ENCODE measurements at regions not wholly inside any gene's neighbourhood (a gene's known extent, or its start where the extent isn't known, plus 50 kb on each side); places are given as distances from the start of the nearest gene placed in this dataset.

DNA sequence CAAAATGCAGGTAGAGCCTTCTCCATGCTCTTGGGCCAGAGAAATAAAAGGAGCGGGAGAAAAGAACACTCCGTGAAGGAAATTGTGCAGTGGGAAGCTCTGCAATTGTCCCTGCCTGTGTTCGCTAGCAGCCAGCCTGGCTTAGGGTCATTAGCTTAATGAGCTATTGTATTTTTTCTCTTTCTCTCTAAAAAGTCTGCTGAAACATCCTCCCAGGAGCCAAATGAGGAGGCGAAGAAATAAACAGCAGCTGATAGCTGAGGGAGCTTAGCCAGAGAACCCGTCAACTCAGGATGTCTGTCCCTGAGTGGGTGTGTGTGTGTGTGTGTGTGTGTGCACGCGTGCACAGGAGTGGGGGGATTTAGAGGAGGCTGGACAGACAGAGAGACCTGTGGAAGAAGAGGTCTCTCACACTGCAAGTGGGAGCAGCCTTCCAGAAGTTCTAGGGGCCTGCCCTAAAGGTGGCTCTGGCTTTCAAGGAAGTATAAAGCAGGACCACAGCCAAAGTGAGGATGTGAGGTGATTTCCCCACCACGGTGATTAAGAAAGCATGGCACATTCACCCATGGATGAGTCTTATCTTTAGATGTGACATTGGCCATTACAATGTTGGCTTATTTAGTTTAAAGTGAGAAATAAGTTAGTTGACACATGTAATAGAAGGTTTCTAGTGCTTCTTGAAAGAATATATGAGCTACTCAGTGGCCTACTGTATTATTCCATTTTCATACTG, 690.4 kb downstream of the RNF144A start:
- Histone ChIP-seq H3K27ac (ENCODE audit: extremely low read depth, low read depth, low read length) (no peak overlapping the region), H3K27me3 (ENCODE audit: control insufficient read depth in 2 of 2, insufficient read depth in 2 of 2, low read length in 2 of 2) (no peaks in the 10 kb centered on the region), H4K20me1 (replicated peaks; ENCODE audit: control insufficient read depth, insufficient read depth, low read length) (no peaks in the 10 kb centered on the region), H3K79me2 (ENCODE audit: control insufficient read depth, insufficient read depth, low read length) (no peaks in the 10 kb centered on the region), H3K9me3 (replicated peaks; ENCODE audit: control insufficient read depth, insufficient read depth, low read depth, low read length) (no peaks in the 10 kb centered on the region), H3K4me1 (replicated peaks in 1 of 2; ENCODE audit: control insufficient read depth in 2 of 2, insufficient read depth in 2 of 2, low read length in 2 of 2) (no peaks in the 10 kb centered on the region), H3K4me2 (ENCODE audit: insufficient read depth, low read length) (no peak overlapping the region), H2AFZ (ENCODE audit: low read depth, low read length) (no peak overlapping the region), H3K4me3 (no peak overlapping the region), H3K9ac (ENCODE audit: insufficient read depth in 1 of 2, low read depth in 2 of 2, low read length in 2 of 2) (no peak overlapping the region), H3K9me1 (ENCODE audit: control insufficient read depth, insufficient read depth, low read length) (no peaks in the 10 kb centered on the region), H3K36me3 (ENCODE audit: control insufficient read depth, insufficient read depth, low read length) (no peaks in the 10 kb centered on the region)
- no peak for ATAC-seq
- 0% methylated on average over 8 of the region's 8 CpGs for WGBS (ENCODE audit: insufficient coverage, low coverage, missing lambda C conversion rate)
- ChIA-PET POLR2A (interaction anchor here (0.6 kb wide), 1 partner anchor 13 kb away, joined by 3 read pairs; no protein-coding TSS in a partner anchor), CTCF (ENCODE audit: low intra/inter-chr PET ratio) (no interaction called here)
- in situ Hi-C loops (cut with MboI) = no loop called here
- no peak for DNase-seq (ENCODE audit: extremely low read depth in 1 of 4, low spot score in 3 of 4)
- BruUV-seq (replicated peaks) = no TSS peak
- no peak for FAIRE-seq
- intact Hi-C loops (cut with micrococcal nuclease) = no loop called here
- TF ChIP-seq RAD21 (CRISPR knock-in tag; conservative IDR thresholded peaks at IDR 0.05 in 1 of 2, IDR thresholded peaks at IDR 0.05 in 1 of 2) = no peak
- TF ChIP-seq NR2C1 (IDR thresholded peaks at IDR 0.05) = no peak
- TF ChIP-seq NR2C1 (tag; IDR thresholded peaks at IDR 0.05) = no peak
- TF ChIP-seq, protein P1, sequence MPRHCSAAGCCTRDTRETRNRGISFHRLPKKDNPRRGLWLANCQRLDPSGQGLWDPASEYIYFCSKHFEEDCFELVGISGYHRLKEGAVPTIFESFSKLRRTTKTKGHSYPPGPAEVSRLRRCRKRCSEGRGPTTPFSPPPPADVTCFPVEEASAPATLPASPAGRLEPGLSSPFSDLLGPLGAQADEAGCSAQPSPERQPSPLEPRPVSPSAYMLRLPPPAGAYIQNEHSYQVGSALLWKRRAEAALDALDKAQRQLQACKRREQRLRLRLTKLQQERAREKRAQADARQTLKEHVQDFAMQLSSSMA (CRISPR knock-in tag; IDR thresholded peaks at IDR 0.05) = no peak
- TF ChIP-seq, protein P2, sequence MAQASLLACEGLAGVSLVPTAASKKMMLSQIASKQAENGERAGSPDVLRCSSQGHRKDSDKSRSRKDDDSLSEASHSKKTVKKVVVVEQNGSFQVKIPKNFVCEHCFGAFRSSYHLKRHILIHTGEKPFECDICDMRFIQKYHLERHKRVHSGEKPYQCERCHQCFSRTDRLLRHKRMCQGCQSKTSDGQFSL (CRISPR knock-in tag; IDR thresholded peaks at IDR 0.05) = no peak
- TF ChIP-seq, protein P2 (tag; IDR thresholded peaks at IDR 0.05) = no peak
- TF ChIP-seq MED1 (CRISPR knock-in tag; IDR thresholded peaks at IDR 0.05; ENCODE audit: borderline replicate concordance) = no peak
- TF ChIP-seq KLF1 (tag; IDR thresholded peaks at IDR 0.05) = no peak
- no peak for TF ChIP-seq ZNF431 (CRISPR knock-in tag; IDR thresholded peaks at IDR 0.05)
- TF ChIP-seq NONO (IDR thresholded peaks at IDR 0.05; ENCODE audit: low read depth in 2 of 2, low read length in 1 of 2) = no peak
- TF ChIP-seq, protein P3, sequence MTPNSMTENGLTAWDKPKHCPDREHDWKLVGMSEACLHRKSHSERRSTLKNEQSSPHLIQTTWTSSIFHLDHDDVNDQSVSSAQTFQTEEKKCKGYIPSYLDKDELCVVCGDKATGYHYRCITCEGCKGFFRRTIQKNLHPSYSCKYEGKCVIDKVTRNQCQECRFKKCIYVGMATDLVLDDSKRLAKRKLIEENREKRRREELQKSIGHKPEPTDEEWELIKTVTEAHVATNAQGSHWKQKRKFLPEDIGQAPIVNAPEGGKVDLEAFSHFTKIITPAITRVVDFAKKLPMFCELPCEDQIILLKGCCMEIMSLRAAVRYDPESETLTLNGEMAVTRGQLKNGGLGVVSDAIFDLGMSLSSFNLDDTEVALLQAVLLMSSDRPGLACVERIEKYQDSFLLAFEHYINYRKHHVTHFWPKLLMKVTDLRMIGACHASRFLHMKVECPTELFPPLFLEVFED (CRISPR knock-in tag; conservative IDR thresholded peaks at IDR 0.05) = no peak
- TF ChIP-seq, protein P4, sequence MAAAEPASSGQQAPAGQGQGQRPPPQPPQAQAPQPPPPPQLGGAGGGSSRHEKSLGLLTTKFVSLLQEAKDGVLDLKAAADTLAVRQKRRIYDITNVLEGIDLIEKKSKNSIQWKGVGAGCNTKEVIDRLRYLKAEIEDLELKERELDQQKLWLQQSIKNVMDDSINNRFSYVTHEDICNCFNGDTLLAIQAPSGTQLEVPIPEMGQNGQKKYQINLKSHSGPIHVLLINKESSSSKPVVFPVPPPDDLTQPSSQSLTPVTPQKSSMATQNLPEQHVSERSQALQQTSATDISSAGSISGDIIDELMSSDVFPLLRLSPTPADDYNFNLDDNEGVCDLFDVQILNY (CRISPR knock-in tag; IDR thresholded peaks at IDR 0.05) = no peak
- no peak for TF ChIP-seq EZH2 (IDR thresholded peaks at IDR 0.05; ENCODE audit: borderline replicate concordance, low read depth, low read length)
- TF ChIP-seq SIX5 (IDR thresholded peaks at IDR 0.05; ENCODE audit: borderline replicate concordance in 1 of 2, insufficient read depth in 1 of 2, low read depth in 1 of 2, low read length in 2 of 2) = no peak
- TF ChIP-seq MEIS2 (IDR thresholded peaks at IDR 0.05; ENCODE audit: partially characterized antibody) = no peak
- no peak for TF ChIP-seq MYC (IDR thresholded peaks at IDR 0.05; ENCODE audit: low read depth, low read length)
- no peak for TF ChIP-seq MYC (CRISPR knock-in tag; IDR thresholded peaks at IDR 0.05; ENCODE audit: borderline replicate concordance, low read depth)

Measured in K562 (cell line).